HEK293 (cell line): ENCODE measurements at regions not wholly inside any gene's neighbourhood (a gene's known extent, or its start where the extent isn't known, plus 50 kb on each side); places are given as distances from the start of the nearest gene placed in this dataset.

Source experiments
- CTCF ChIP-seq: fragments of 450-650 bp; formaldehyde crosslinking; IDR thresholded peaks from 2 replicates; pipeline ENCODE4 v1.5.1; 2016; ENCODE audit warnings: missing biosample characterization, missing genetic modification characterization
- KLF10 ChIP-seq: fragments of 450-650 bp; IDR thresholded peaks from 2 replicates; pipeline ENCODE4 v1.5.1; 2018; ENCODE audit warnings: missing biosample characterization, mild to moderate bottlenecking, missing genetic modification characterization
- PBX3 ChIP-seq: sonication (generic); formaldehyde crosslinking; IDR thresholded peaks from 2 replicates; pipeline ENCODE4 v1.8.1; 2022; ENCODE audit warnings: mild to moderate bottlenecking, moderate library complexity, missing genetic modification reagents
- RBAK ChIP-seq: fragments of 450-650 bp; formaldehyde crosslinking; IDR thresholded peaks from 2 replicates; pipeline ENCODE4 v1.5.1; 2016; ENCODE audit warnings: missing biosample characterization, missing genetic modification characterization
- YY1 ChIP-seq: fragments of 450-650 bp; formaldehyde crosslinking; IDR thresholded peaks from 2 replicates; pipeline ENCODE4 v1.5.1; 2018; ENCODE audit warnings: missing biosample characterization, missing genetic modification characterization
- ZBTB44 ChIP-seq: fragments of 450-650 bp; IDR thresholded peaks from 2 replicates; pipeline ENCODE4 v1.5.1; 2018; ENCODE audit warnings: missing biosample characterization, mild to moderate bottlenecking, missing genetic modification characterization
- ZNF501 ChIP-seq: fragments of 450-650 bp; formaldehyde crosslinking; IDR thresholded peaks from 2 replicates; pipeline ENCODE4 v1.5.1; 2016; ENCODE audit warnings: missing biosample characterization, missing genetic modification characterization
- ZNF580 ChIP-seq: fragments of 450-650 bp; formaldehyde crosslinking; IDR thresholded peaks from 2 replicates; pipeline ENCODE4 v1.5.1; 2016; ENCODE audit warnings: missing biosample characterization, missing genetic modification characterization

- TF ChIP-seq CTCF (tag by site-specific recombination) (no peak), KLF10 (tag by site-specific recombination) (no peak), ZBTB44 (tag by site-specific recombination) (no peak), ZNF501 (tag by site-specific recombination) (no peak), ZNF580 (tag by site-specific recombination) (no peak), PBX3 (CRISPR knock-in tag) (no peak), RBAK (tag by site-specific recombination) (no peak), YY1 (tag by site-specific recombination) (no peak)
Observed at GRCh38 chr12:91353266-91353665, 170.6 kb upstream of the DCN start.
